ENCODE measurements at regions not wholly inside any gene's neighbourhood (a gene's known extent, or its start where the extent isn't known, plus 50 kb on each side); places are given as distances from the start of the nearest gene placed in this dataset.

GRCh38 chr1:193656841-193657240 is 470.4 kb upstream of the B3GALT2 start (continued):
- no peak for TF ChIP-seq ATF2 (CRISPR knock-in tag; IDR thresholded peaks at IDR 0.05)
- TF ChIP-seq SRSF1 (IDR thresholded peaks at IDR 0.05; ENCODE audit: low read depth, low read length): no peak
- TF ChIP-seq ZKSCAN3 (CRISPR knock-in tag; IDR thresholded peaks at IDR 0.05): no peak
- no peak for TF ChIP-seq CTBP1 (IDR thresholded peaks at IDR 0.05; ENCODE audit: borderline replicate concordance)
- no peak for TF ChIP-seq MNT (conservative IDR thresholded peaks at IDR 0.05)
- no peak for TF ChIP-seq ZFP36 (IDR thresholded peaks at IDR 0.05; ENCODE audit: low read depth, low read length, partially characterized antibody)

- intact Hi-C loops (cut with micrococcal nuclease): no loop called here
- Histone ChIP-seq H3K4me2 (ENCODE audit: insufficient read depth, low read length) (no peak overlapping the region), H3K4me1 (replicated peaks in 1 of 2; ENCODE audit: control insufficient read depth in 2 of 2, insufficient read depth in 2 of 2, low read length in 2 of 2) (no peaks in the 10 kb centered on the region), H3K27ac (ENCODE audit: extremely low read depth, low read depth, low read length) (no peak overlapping the region), H4K20me1 (replicated peaks; ENCODE audit: control insufficient read depth, insufficient read depth, low read length) (no peaks in the 10 kb centered on the region), H3K9me3 (replicated peaks; ENCODE audit: control insufficient read depth, insufficient read depth, low read depth, low read length) (no peaks in the 10 kb centered on the region; the same call in 1 of the 2 replicates), H2AFZ (ENCODE audit: low read depth, low read length) (no peak overlapping the region), H3K4me3 (no peak overlapping the region), H3K27me3 (ENCODE audit: control insufficient read depth in 2 of 2, insufficient read depth in 2 of 2, low read length in 2 of 2) (no peaks in the 10 kb centered on the region), H3K9ac (ENCODE audit: insufficient read depth in 1 of 2, low read depth in 2 of 2, low read length in 2 of 2) (no peak overlapping the region), H3K36me3 (ENCODE audit: control insufficient read depth, insufficient read depth, low read length) (no peaks in the 10 kb centered on the region), H3K9me1 (ENCODE audit: control insufficient read depth, insufficient read depth, low read length) (no peaks in the 10 kb centered on the region), H3K79me2 (ENCODE audit: control insufficient read depth, insufficient read depth, low read length) (no peaks in the 10 kb centered on the region)
- no TSS peak for BruUV-seq (replicated peaks)
- ChIA-PET POLR2A (no interaction called here), CTCF (ENCODE audit: low intra/inter-chr PET ratio) (no interaction called here)
- FAIRE-seq (no peak), ATAC-seq (no peak), DNase-seq (ENCODE audit: extremely low read depth in 1 of 4, low spot score in 3 of 4) (no peak)
- in situ Hi-C loops (cut with MboI): no loop called here
- 8% methylated on average over 2 of the region's 2 CpGs for WGBS (ENCODE audit: insufficient coverage, low coverage, missing lambda C conversion rate)
- no peak for TF ChIP-seq ZNF717 (CRISPR knock-in tag; IDR thresholded peaks at IDR 0.05)
- no peak for TF ChIP-seq TAF7 (tag; IDR thresholded peaks at IDR 0.05)
- TF ChIP-seq ZC3H11A (IDR thresholded peaks at IDR 0.05; ENCODE audit: low read depth, low read length): no peak
- no peak for TF ChIP-seq E2F8 (IDR thresholded peaks at IDR 0.05; ENCODE audit: low read depth, partially characterized antibody)
- TF ChIP-seq ETS1 (conservative IDR thresholded peaks at IDR 0.05; ENCODE audit: control insufficient read depth, low read depth, low read length): no peak
- no peak for TF ChIP-seq ATF2 (CRISPR knock-in tag; IDR thresholded peaks at IDR 0.05)
- TF ChIP-seq FOXK1 (CRISPR knock-in tag; IDR thresholded peaks at IDR 0.05; ENCODE audit: borderline replicate concordance): no peak
Observed at GRCh38 chr1:193654951-193655735, 468.7 kb upstream of the B3GALT2 start.

All from K562 (cell line).